ENCODE measurements at regions not wholly inside any gene's neighbourhood (a gene's known extent, or its start where the extent isn't known, plus 50 kb on each side); places are given as distances from the start of the nearest gene placed in this dataset.

DNA sequence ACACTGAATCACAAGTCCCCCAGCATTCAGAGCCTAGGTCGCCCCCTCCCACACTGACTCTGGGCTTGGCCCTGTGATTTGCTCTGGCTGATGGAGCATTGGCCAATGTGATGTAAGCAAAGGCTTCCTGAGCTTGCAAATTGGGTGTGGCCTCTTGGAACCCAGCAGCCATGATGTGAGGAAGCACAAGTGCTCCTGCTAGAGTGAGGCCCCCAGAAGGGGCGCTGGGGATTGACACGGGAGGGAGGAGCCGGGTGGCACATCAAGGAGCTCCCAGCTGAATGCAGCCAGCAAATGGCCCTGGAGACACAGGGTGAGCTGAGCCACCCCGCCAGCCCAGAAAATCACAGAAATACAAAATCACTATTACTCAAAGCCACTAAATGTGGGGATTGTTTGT, 308.5 kb downstream of the C16orf95 start:
- DNase-seq: no peak
- no peak for TF ChIP-seq GATA1 (IDR thresholded peaks at IDR 0.05; ENCODE audit: low read depth, low read length)
- TF ChIP-seq POLR2A (IDR thresholded peaks at IDR 0.05; ENCODE audit: low read length): no peak

DNA sequence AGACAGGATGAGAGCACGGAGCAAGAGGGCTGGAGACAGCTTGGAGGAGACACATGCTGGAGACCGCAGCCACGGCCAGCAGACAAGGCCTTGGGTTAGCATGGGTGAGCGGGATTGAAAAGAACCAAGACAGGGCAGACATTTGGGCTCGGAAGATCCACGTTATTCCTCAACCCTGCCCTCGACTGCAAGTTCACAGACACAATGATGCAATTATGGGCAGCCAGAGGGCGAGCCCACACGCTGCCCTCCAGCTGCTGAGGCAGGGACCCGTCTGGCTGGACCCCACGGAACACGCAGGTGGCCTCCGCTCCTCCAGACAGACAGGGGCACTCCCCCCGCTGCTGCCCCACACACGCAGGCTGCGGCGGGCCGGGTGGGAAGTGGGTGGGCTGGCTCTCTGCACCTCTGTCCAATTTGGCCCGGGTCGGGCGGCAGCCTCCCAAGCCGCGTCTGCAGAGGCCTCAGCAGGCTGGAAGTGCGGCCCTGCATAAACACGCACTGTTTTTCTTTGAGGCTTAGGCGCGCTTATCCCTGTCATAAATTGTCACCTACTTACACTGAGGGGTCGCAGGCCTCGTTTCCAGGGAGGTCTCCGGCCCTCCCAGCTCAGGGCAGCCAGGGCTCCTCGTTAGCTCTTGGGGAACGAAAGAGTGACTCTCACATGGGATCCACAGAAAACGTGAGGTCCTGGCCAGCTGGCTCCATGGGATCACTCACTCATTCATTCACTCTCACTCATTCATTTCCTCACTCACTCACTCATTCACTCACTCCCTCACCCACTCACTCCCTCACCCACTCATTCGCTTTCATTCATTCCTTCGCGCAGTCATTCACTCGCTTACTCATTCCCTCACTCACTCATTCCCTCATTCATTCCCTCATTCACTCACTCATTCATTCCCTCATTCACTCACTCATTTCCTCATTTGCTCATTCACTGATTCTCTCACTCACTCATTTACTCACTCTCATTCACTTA, 303.9 kb downstream of the C16orf95 start:
- DNase-seq: no peak
- TF ChIP-seq GATA1 (IDR thresholded peaks at IDR 0.05; ENCODE audit: low read depth, low read length) (no peak), POLR2A (IDR thresholded peaks at IDR 0.05; ENCODE audit: low read length) (no peak)

DNA sequence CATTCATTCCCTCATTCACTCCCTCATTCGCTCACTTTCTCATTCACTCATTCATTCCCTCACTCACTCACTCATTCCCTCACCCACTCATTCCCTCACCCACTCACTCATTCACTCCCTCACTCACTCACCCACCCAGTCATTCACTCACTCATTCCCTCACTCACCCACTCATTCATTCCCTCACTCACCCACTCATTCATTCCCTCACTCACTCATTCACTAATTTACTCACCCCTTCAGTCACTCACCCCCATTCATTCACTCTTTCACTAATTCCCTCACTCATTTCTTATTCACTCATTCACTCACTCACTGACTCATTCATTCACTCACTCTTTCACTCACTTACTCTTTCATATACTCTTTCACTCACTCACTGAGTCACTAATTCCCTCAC, 303.1 kb downstream of the C16orf95 start:
- DNase-seq: no peak
- TF ChIP-seq GATA1 (IDR thresholded peaks at IDR 0.05; ENCODE audit: low read depth, low read length): no peak
- TF ChIP-seq POLR2A (IDR thresholded peaks at IDR 0.05; ENCODE audit: low read length): no peak

DNA sequence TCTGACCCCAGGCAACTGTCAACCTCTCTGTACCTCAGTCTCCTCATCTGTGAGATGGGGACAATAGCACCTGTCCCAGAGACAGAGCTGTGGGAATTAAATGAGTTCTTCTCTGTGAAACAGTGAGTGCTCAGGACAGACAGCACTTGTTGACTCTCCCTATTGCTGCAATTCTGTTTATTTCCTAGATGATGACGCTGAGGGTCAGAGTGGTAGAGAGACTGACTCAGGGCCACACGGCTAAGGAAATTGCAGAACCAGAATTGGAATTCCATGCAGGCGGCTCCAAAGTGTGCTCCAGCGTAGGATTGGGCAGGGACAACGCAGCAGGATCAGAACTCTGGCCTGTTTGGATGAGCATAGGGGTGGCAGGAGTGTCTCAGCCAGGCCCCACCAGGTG, 302.2 kb downstream of the C16orf95 start:
- DNase-seq: no peak
- no peak for TF ChIP-seq GATA1 (IDR thresholded peaks at IDR 0.05; ENCODE audit: low read depth, low read length)
- TF ChIP-seq POLR2A (IDR thresholded peaks at IDR 0.05; ENCODE audit: low read length): no peak

DNA sequence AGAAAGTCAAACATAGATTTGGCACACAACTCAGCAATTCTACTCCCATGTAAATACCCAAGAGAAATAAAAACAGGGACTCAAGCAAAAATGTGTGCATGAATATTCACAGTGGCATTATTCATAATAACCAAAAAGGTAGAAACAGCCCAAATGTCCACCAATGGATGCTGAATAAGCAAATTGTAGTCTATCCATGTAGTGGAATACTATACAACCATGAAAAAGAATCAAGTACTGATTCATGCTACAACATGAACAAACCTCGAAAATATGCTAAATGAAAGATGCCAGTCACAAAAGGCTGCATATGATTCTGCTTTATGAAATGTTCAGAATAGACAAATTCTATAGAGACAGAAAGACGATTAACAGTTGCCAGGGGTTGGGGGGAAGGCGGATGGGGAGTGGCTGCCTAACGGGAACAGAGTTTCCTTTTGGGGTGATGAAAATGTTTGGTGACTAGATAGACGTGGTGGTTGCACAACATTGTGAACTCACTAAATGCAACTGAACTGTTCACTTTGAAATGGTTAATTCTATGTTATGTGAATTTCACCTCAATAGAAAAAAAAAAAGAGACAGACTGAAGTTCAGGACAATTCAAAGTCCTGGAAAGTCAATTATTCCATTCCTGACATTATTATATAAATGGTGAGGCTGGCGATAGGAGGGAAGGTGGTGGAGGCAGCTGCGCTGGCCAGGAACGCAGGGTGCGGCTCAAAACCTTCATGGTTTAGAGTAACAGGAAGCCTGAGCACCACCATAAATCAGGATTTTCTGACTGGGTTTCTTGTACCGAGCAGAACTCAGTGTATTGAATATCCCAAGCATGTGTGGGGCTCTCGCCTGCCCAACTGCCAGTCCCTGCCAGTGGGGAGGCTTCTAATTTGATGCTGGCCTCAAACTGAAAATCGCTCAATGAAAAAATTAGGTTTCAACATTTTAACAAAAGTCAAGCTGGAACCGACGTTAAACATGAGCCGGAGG, 300.9 kb downstream of the C16orf95 start:
- TF ChIP-seq GATA1 (IDR thresholded peaks at IDR 0.05; ENCODE audit: low read depth, low read length) (no peak), POLR2A (IDR thresholded peaks at IDR 0.05; ENCODE audit: low read length) (no peak)
- no peak for DNase-seq

DNA sequence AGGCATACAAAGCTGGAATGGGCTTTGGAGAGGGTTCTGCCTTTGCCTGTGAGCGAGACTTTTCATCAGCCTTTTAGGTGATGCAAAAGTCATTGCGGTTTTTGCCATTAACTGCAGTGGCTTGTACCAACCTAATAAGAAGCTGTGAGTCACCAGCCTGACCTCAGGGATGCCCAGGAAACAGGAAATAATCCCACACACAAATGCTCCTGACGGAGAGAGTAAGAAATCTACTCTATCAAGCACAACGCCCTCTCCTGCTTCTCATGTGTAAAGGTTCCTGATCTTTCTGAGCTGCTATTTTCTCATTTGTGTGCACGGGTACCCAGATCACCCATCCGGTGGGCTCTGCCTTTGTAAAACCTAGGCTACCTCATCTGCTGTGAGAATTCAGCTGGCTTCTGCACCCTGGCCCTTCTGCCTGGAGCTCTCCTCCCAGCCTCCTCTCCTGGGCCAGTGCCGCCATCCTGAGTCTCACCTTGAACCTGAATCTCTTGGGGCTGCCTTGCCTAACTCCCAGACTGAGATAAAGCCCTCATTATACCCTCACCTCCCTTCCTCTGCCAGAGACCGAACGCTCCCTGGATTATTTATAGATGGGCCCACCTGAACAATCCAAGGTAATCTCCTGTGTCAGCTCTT, 299.7 kb downstream of the C16orf95 start:
- DNase-seq: no peak
- TF ChIP-seq POLR2A (IDR thresholded peaks at IDR 0.05; ENCODE audit: low read length) (no peak), GATA1 (IDR thresholded peaks at IDR 0.05; ENCODE audit: low read depth, low read length) (no peak)

DNA sequence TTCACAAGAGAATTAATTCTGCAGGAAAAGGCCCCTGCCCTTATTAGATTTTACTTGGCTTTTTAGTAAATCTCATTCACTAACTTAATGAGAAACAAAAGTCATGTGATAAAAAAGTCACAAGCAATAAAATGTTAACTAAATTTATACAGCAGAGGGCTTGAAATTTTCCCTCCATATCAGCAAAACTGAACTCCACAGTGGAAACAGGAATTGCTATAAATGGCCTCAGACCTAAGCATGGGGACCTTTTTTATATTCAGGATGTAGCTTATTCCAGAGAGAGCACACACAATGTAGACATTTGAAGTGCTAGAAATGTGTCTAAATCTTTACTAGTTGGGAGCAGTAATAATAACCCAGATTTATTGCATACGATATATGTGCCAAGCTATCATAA, 291.5 kb downstream of the C16orf95 start:
- TF ChIP-seq GATA1 (IDR thresholded peaks at IDR 0.05; ENCODE audit: low read depth, low read length): no peak
- no peak for TF ChIP-seq POLR2A (IDR thresholded peaks at IDR 0.05; ENCODE audit: low read length)
- DNase-seq: no peak

DNA sequence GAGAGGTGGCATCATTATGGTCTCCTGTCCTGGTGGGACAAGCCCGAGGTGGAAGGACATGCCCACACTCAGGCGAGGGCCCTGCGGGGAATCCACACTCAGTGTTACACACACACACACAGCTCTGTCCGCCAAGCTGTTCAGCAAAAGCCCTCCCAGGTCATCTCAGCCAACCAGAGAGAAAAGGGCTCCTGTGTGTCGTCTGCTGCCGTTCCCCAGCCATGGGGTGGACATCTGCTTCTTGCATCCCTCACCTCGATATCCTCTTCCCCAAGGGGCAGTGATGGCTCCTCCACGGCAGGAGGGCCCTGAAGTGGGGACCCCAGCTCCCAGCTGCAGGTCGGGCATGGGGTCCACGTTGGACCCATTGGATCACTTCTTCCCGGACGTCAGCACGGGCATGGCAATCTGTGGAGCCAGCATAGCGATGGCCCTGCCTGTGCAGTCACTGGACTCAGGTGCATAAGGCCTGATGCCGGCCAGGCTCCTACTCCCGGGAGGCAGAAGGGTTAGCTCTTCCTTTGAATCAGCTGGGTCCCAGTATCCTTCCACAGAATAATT, 290.1 kb downstream of the C16orf95 start:
- DNase-seq: no peak
- TF ChIP-seq POLR2A (IDR thresholded peaks at IDR 0.05; ENCODE audit: low read length) (no peak), GATA1 (IDR thresholded peaks at IDR 0.05; ENCODE audit: low read depth, low read length) (no peak)

DNA sequence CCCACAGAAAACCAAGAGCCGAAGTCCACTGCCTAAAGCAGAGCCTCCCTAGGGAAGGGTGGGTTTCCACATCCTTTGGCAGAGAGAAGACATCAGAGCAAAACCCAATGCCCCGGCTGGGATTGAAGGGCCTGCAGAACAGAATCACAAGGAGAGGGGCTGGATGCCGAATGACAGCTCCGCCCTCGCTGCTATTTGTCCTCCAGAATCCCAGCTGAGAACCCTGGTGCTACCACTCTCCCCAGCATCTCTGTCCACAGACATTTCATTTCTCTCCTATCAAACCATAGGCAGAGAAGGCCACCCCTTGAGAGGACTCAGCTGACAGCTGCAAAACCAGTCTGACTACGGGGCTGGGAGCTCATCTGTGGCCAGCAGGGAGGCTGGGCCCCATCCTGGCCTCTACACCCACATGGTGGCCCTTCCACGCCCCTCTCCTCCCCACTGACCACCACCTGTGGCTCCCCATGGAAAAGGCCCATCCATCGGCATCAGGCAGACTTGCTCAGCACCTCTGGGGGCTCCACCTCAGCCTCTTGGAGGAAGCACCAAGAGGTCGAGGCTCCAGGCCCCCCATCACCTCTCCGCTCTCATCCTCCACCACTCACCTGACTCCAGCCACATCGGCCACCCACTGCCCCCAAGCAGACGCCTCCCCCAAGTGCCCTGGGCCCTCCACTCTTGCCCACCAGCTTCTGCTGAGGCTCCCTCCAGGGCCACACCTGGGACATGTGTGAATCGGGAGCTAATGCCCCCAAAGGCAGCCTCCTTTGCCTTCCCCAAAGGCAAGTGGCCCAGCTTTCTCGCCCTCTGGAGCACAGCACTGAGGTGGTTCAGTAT, 288.5 kb downstream of the C16orf95 start:
- TF ChIP-seq GATA1 (IDR thresholded peaks at IDR 0.05; ENCODE audit: low read depth, low read length): no peak
- TF ChIP-seq POLR2A (IDR thresholded peaks at IDR 0.05; ENCODE audit: low read length): no peak
- DNase-seq: no peak

DNA sequence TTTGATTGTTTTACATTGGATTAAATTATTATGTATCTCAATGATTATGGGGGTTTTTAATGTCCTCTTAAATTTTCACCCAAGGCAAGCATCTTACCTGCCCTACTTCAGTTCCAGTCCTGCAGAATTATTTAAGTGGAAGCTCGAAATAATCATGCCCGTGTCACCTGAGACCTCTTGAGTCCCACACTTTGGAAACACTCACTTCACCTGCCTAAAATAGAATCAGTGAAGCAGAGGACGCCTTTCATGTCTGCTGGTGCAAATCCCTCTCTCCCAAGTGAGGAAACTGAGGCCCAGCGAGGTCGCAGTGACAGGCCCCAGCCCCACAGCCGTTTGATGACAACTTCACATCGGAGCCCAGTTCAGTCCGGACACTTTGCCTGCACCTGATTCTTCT, 284.6 kb downstream of the C16orf95 start:
- no peak for DNase-seq
- TF ChIP-seq POLR2A (IDR thresholded peaks at IDR 0.05; ENCODE audit: low read length) (no peak), GATA1 (IDR thresholded peaks at IDR 0.05; ENCODE audit: low read depth, low read length) (no peak)

DNA sequence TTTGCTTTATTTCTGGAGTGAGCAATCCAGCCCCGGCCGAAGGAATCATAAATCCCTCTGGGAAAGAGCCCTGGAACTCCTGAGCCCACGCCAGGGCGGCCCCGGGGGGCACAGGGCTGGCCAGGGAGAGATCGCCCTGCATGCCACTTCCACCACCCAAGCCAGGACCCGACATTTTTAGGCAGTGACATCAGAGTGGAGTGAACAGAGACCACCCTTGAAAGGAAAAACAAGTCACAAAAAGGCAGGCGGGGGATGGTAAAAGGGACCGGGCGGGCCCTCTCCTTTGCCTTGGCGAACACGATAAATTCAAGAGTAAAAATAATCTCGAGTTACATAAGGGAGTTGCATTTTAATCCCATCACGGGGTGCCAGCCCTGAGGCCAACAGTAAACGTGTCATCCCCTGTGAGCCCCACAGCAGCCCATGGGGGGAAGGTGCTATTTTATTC, 284.1 kb downstream of the C16orf95 start:
- TF ChIP-seq POLR2A (IDR thresholded peaks at IDR 0.05; ENCODE audit: low read length): no peak
- TF ChIP-seq GATA1 (IDR thresholded peaks at IDR 0.05; ENCODE audit: low read depth, low read length): no peak
- DNase-seq: no peak

DNA sequence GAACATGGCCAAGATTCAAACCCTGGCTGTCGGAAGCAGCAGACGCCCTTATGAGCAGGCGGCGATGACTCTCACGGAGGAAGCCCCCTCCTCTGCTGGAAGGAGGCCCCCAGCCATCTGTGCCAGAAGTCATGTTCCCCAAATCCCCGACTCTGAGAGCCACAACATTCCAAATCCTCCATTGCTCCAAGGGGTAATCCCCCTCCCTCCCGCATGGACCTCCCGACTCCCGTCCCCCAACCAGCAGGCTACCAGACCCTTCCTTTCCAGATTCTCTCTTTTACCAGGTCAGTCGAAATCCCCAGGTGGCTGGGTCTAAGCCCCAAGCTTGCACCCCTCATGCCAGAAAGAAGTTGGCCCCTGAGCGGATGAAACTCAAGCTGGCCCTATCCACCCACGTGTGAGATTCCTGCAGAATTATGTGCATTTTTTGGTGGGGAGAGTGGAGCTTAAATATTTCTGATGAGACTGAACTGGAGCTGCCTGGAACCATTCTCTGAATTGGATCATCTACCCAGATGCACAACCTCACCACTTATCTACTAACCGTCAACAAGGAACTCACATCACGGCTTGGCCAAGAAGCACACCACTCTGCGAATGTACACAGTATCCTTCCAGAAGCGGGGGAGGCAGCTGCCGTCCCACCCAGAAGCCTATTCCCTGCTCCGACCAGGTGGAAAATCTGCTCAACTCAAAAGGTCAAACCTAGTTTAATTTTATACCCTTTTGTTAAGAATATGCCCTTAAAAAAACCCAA, 283.5 kb downstream of the C16orf95 start:
- no peak for DNase-seq
- TF ChIP-seq POLR2A (IDR thresholded peaks at IDR 0.05; ENCODE audit: low read length): no peak
- TF ChIP-seq GATA1 (IDR thresholded peaks at IDR 0.05; ENCODE audit: low read depth, low read length): no peak

Data from erythroblast (primary cell).